NCI-H748 (cell line): ENCODE measurements at regions not wholly inside any gene's neighbourhood (a gene's known extent, or its start where the extent isn't known, plus 50 kb on each side); places are given as distances from the start of the nearest gene placed in this dataset.
A peak's percentile ranks its signal among the peaks of the same experiment; 100 is the strongest.

Experiments used
- DNase-seq: peaks from one replicate; lab custom pipeline; 2025; ENCODE audit not compliant: unreplicated experiment; lab: John Stamatoyannopoulos, UW

- DNase-seq: no peak
These were observed 187.1 kb upstream of the IER5L start for GRCh38 chr9:129365196-129365595.

DNA sequence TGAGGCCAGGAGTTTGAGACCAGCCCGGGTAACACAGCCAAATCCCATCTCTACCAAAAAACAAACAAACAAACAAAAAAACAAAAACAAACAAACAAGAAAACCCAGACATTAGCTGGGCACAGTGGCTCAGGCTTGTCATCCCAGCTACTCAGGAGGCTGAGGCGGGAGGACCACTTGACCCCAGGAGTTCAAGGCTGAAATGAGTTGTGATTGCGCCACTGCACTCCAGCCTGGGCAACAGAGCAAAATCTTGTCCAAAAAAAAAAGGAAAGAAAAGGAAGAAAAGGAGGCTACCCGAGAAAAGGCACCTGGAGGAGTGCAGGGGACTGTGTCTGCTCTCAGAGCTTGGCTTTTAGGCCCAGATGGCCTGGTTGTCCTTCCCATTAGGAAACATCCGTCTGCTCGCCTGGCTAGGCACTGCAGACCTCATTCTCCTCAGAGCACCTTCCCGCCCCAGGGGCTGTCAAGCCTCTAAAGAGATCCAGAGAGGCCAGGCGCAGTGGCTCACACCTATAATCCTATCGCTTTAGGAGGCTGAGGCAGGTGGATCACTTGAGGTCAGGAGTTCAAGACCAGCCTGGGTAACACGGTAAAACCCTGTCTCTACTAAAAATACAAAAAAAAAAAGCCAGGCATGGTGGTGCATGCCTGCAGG is 185.3 kb upstream of the IER5L start:
- DNase-seq: no peak

- DNase-seq: peak; percentile 26
These were observed 184.4 kb upstream of the IER5L start for GRCh38 chr9:129362287-129363000.

DNA sequence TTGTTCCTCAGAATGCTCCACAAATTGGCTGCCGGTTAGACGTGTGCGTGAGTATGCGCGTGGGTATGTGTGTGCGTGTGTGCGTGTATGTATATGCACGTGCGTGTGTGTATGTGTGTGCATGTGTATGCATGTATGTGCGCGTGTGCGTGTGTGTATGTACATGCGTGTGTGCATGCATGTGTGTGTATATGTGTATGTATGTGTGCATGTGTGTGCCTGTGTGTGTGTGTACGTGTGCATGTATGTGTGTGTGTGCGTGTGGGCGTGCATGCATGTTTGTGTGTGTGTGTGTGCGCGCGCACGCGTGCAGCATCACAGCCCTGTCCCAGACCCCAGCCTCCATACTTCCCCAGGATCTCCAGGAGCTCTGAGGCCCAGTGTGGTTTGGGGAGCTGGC is 183.1 kb upstream of the IER5L start:
- no peak for DNase-seq

GRCh38 chr9:129359916-129360536 is 182.0 kb upstream of the IER5L start:
- no peak for DNase-seq

DNA sequence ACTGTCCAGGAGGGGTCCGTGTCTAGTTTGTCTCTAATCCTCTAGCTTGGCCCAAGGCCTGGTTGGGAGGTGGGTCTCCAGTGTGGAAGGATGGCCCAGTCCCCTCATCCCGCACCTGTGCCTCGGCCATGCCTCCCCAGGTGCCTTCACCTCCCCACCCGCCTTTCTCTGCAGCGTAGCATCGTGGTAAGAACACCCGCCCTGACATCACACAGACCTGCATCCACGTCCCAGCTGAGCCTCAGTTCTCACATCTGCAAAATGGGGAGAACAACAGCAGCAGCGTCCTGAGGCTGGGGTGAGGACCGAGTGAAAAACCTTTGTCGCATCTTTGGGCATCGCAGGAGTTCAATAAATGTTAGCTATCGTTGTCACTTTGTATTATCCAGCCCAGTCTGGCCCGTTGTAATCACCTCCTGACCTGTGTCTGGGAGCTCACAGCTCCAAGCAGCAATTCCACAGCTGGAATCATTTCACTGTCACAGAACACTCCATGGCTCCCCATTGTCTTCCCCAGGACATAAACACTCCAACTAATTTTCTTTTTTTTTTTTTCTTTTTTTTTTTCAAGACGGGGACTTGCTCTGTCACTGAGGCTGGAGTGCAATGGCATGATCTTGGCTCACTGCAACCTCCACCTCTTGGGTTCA is 181.2 kb upstream of the IER5L start:
- DNase-seq: no peak

DNA sequence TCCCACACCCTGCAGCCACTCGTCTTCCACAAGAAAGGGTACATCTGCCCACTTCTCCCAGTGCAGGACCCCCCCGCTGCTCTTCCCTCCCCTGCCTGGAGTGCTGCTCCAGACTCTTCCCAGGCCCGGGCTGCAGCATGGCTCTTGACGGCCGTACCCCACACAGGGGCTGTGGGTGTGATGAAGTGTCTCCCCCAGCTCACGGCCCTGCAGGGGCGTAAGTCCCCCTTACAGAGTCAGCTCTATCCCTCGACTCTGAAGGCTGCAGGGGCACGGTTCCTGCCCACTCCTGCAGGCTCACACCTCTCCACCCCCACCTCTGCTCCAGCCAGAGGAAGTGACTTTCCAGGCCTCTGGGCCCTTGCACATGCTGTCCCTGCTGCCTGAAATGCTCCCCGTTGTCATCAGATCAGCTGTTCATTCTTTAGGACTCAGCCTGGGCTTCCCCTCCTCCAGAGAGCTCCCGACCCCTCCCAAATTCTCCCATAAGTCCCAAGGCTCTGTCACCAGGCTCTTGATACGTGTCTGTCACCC is 180.6 kb upstream of the IER5L start:
- no peak for DNase-seq

- no peak for DNase-seq
These were observed 179.7 kb upstream of the IER5L start for GRCh38 chr9:129357773-129358245.

DNA sequence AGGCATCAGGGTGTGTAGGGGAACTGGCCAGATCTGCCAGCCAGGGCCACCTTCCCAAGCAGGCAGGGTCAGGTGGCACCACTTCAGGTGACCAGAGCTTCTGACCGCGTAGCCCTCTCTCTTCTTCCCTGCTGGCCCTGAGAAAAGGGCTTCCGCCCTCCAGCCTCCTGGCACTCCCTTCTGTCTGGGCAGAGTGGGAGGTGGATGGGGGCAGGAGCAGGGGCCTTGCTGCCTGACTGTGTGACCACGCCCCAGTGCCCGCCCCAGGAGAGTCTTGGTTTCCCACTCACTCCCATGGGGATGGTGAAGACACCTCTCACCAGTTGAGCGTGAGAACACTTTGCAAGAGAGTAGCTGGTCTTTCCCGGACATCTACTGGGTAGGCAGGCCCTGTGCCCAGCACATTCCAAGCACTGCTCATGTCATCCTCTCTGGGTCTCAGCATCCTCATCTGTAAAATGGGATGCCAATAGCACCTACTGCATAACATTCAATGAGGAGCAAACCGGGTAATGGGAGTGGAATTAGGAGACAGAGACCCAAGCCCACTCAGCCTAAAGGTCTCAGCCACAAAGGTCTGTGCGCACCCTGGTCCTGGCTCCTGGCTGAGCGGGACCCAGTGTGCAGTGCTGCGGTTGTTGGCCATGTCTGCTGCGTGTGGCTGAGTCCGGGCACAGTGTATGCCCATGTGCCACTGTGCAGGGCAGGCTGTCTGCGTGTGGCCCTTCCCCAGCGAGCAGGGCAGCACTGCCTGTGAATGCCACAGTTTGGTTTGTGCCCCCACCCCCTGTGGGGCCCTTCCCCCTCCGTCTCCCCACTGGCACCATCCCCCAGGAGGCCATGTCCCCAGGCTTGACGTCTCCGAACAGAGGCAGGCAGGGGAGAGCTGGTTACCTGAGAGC is 179.1 kb upstream of the IER5L start:
- DNase-seq: no peak

- DNase-seq: no peak
These were observed 177.6 kb upstream of the IER5L start for GRCh38 chr9:129355631-129356030.

DNA sequence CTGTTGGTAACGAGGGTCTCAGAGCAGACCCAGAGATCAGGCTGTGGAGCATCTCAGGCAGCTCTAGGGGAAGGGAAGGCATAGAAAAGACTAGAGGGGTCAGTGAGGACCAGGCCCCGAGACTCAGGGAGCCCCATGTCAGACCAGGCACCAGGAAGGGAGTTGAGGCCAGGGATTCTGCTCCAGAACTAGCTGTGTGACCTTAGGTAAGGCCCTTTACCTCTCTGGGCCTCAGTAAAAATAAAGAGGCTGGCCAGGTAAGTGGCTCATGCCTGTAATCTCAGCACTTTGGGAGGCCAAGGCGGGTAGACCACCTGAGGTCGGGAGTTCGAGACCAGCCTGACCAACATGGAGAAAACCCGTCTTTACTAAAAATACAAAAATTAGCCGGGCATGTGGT is 176.4 kb upstream of the IER5L start:
- DNase-seq: no peak

GRCh38 chr9:129353697-129354336 is 175.8 kb upstream of the IER5L start:
- DNase-seq: no peak

DNA sequence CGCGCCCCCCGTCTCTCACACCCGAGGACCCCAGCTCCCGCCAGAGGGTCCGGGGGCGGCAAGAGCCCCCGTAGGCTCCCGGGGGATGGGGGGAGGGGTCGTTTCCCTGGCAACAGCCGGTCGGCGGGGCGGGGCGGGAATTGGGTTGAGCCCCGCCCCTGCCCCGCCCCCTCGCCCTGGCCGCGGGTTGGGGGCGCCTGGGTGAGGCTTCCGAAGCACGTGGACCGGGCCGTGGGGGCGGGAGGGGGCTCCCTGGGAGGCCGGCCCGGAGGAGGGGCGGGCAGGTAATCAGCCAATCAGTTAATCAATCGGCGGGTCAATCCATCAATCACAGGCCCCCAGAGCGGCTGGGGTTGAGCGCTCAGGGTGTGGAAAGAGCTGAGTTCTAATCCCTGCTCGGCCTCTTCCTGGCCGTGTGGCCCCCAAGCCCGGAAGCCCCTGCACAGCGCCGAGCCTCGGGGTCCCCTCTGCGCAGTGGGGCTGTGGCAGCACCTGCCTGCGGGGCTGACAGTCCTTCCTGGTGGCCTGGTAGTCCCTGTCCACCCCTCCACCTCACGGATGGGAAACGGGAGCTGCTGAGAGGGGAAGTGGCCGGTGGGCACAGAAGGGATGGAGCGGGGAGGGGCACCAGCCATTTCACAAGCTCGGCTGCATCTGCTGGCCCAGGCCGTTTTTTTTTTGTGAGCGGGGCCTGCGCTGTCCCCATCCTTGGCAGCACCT is 174.2 kb upstream of the IER5L start:
- DNase-seq: no peak

DNA sequence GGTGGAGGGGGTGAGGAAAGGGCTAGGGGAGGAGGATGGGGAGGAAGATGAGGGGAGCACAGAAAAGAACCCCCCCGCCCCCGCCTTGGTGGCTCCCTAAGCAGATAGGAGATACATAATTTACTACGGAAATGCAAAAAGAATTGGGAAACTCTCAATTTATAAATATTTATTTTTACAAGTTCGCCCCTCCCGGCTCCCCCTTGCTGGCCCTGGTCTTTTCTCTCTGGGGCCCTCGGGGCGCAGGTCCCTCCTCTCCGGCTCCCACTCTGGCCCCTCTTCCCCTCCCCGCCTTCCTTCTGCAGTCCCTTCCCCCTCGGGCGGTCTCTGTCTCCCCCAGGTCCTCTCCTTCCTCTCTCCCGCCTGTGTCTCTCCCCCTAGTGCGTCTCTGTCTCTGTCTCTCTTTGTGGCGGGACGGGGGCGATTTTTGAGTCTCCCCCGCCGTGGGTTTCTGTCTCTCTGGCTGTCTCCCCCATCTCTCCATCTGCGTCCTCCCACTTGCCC is 173.6 kb upstream of the IER5L start:
- no peak for DNase-seq

GRCh38 chr9:129351058-129351641 is 173.1 kb upstream of the IER5L start:
- no peak for DNase-seq

DNA sequence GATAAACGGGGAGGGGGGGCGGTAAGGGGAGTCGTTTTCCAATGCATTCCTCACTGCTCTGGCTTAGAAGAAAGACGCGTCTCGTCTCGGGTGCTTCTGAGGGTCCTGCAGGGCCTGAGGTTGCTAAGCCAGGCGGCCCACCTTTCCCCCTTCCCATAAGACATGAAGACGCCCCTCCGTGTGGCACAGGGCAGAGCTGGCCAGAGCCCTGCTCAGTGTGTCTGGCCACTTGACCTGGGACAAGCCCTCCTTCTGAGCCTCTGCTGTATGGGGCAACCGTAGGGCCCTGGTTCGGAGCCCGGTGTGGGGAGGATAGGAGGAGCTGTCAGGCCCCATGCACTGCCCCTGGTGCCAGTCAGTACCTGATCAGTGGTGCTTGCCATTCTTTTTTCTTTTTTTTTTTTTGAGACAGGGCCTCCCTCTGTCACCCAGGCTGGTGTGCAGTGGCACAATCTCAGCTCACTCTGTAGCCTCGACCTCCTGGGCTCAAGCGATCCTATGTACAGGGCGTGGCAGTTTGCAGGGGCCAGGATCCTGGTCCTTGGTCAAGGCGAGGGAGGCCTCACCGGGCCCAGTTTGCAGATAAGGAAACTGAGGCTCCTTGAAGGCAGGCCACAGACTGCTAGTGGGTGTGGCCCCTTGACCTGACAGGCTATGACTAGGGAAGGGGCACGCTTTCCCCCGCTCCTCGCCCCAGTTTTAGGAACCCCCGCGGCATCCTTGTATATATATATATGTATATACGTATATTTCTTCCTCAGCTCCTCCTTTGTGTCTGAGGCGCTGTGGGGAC is 172.3 kb upstream of the IER5L start:
- no peak for DNase-seq

GRCh38 chr9:129349665-129349947 is 171.5 kb upstream of the IER5L start:
- no peak for DNase-seq
